HG03565 (cell line): ENCODE measurements at regions not wholly inside any gene's neighbourhood (a gene's known extent, or its start where the extent isn't known, plus 50 kb on each side); places are given as distances from the start of the nearest gene placed in this dataset.
"Not testable (repeated sequence)": the region's sequence is repeated elsewhere in the genome, so short reads cannot be mapped to it uniquely, and the experiment has no call there.

ENCODE experiments used
- ATAC-seq: cut with Tn5 transposase; IDR thresholded peaks from one replicate; pipeline ENCODE4 v1.9.1; 2021; ENCODE audit warnings: mild to moderate bottlenecking, moderate library complexity; ENCODE audit not compliant: unreplicated experiment

DNA sequence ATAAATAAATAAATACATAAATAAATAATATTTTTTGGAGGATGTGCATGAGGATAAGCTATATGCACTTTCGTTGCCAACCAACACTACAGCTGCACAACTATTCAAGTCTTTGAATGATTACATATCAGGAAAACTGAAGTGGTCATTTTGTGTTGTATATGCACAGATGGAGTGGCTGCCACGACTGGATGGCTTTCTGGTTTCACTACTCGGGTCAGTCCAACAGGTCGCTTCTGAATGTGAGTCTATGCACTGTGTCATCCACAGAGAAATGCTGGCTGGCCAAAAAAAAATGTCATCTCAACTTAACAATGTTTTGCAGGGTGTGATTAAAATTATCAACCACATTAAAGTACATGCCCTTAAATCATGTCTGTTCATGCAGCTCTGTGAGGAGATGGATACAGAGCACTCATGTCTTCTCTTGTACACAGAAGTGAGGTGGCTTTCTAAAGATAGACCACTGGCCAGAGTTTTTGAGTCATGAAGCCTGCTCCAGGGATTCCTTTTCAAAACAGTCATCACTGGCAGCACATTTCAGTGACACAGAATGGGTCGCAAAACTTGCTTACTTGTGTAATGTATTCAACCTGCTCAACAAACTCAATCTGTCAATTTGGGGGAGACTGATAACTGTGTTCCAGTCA, 589.8 kb upstream of the CYLC2 start:
- ATAC-seq, result no peak

DNA sequence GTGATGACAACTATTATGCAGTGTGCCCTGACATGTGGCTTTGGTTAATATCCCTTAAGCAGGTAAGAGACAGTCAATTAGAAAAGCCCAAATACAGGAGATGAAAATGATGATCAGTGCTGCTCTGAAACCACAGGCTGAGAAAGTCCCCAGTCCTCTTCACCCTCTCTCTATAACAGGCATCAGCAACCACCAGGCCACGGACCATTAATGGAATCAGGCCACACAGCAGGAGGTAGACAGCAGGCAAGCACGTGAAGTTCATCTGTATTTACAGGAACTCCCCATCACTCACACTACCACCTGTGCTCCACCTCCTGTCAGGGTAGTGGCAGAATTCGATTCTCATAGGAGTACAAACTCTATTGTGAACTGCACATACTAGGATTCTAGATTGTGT, 591.6 kb upstream of the CYLC2 start:
- ATAC-seq, result no peak

DNA sequence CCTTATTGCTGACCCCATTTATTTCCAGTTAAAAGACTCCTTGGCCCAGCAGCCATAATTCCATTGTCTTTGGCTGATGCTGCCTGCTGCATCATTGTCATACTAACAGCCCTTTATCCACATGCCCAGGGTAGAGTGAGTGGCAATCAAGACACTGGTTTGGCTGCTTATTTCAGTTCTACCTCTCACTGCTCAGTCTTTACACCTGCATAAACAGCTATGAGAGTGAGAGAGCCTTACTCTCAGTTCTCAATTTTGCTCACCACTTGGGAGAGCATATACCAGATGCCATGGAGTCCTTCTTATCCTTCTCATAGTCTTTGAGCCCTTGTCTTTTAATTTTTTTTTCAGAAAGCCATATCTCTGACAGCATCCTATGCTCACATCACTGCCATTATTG, 596.9 kb upstream of the CYLC2 start:
- ATAC-seq, result no peak

DNA sequence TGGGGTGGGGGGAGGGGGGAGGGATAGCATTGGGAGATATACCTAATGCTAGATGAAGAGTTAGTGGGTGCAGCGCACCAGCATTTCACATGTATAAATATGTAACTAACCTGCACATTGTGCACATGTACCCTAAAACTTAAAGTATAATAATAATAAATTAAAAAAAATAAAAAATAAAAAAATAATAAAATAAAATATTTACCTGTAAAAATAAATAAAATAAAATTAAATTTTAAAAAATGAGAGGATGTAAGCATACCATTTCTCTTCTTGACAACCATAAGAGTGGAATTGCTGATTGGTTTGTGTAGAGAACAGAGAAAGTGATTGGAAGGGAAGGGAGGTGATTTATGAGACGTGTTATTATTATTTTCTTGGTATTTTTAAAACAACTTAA, 609.5 kb upstream of the CYLC2 start:
- not testable (repeated sequence) for ATAC-seq

DNA sequence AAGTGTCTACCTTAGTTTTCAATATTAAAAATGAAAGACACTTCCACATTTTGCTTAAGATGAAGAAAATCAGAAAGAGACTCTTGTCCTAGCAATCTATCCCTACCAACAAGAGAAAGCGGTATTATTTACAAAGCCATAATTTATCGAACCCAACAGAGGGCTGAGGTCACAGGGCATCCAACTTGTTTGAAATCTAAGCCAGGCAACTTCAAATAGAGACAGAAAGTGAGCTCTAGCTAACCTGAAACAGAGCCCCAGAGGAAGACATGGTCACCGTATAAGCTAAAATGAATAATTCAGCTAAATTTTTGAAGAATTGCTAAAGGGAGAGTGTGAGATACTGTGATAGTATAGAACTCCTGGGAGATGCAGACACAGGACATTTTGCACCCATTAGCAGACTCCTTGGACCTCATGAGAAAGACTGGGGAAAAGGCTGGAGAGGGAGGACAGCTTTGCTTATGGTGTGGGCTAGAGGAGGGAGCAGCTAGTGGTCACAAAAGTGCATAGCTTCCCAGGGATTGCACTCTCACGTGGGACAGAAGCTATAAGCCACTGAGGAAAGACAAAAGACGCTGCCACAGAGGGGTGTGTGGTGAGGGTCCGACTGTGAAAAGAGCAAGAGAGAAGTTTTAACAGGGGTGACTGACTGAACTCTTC, 624.2 kb upstream of the GRIN3A start:
- no peak for ATAC-seq

DNA sequence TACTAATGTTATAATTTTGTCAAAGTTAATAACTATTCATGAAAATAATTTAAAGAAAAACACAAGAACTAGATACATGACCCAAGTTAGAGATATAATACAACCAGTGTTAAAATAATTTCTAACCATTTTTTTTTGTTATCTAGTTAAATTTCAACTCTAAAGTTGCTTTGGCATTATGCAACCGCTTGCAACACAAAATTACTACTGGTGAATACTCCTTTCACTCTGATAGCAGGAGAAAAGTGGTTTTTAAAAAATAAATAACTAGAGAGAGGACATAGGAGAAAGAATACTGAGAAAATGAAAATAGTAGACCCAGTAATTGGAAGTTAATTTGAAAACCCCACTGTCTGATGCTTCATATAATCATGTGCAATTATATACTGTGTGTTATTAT, 622.4 kb upstream of the GRIN3A start:
- no peak for ATAC-seq

DNA sequence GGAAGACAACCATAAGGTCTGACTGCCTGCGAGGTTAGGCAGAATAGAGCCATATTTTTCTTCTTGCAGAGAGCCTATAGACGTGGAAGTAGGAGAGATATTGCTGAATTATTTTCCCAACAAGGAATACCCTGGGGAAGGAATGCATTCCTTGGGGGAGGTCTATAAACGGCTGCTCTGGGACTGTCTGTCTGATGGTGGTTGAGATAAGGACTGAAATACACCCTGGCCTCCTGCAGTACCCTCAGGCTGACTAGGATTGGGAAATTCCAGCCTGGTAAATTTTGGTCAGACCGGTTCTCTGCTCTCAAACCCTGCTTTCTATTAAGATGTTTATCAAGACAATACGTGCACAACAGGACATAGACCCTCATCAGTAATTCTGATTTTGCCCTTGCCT, 617.5 kb upstream of the GRIN3A start:
- no peak for ATAC-seq

DNA sequence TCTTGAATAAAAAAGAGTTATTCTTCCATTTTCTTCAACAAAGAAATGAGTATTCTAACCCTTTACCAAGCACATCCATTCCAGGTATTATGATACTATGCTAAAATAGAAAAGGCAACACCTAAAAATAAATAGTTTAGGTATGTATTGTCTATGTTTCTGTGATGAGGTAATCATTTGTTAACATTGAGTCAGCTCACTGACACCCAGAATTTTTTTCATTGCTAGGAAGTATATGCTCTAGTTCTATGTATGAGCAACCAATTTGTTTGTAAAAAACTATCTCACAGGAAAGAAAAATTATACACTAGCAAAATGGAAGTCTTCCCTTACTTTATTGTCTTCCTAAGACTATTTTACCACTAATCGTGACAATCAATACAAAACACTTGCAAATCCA, 615.6 kb upstream of the GRIN3A start:
- ATAC-seq, result no peak

DNA sequence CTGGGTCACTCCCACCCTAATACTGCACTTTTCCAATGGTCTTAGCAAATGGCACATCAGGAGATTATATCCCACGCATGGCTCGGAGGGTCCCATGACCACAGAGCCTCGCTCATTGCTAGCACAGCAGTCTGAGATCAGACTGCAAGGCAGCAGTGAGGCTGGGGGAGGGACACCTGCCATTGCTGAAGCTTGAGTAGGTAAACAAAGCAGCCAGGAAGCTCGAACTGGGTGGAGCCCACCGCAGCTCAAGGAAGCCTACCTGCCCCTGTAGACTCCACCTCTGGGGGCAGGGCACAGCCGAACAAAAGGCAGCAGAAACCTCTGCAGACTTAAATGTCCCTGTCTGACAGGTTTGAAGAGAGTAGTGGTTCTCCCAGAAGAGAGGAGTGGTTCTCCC, 599.0 kb upstream of the GRIN3A start:
- not testable (repeated sequence) for ATAC-seq

DNA sequence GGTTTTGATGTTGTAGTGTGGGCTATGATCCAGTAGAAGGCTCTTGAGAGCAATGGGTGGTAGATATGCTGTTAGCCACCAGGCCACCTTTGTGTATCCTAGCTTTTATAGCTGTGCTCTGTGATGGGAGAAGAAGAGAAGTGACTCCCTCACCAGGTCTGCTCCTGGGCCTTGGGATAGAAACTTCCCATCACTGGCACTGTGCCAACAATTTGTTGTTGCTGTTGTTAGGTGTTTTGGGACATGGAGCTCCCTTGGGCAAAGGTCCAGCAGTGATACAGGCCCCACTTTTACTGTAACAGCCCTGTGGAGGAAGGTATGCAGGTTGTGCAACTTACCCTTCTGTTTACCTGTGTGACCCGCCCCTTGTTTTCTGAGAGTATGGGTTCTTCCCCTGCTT, 570.9 kb upstream of the GRIN3A start:
- no peak for ATAC-seq

DNA sequence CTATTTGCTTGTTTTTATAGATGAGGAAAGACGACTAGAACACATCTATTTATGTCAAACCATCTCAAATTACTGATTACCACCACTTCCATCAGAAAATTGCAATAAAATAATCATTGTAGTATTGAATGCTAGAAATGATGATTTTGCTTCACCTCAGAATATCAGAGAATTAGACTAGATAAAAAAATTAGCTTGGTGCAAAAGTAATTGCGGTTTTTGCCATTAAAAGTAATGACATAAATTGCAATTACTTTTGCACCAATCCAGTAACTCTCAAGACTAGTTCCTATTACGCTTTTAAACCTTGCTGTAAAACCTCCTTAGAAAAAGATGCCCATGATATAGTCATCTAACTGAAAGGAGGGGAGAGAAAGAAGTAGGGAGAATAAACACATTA, 556.7 kb upstream of the GRIN3A start:
- no peak for ATAC-seq

DNA sequence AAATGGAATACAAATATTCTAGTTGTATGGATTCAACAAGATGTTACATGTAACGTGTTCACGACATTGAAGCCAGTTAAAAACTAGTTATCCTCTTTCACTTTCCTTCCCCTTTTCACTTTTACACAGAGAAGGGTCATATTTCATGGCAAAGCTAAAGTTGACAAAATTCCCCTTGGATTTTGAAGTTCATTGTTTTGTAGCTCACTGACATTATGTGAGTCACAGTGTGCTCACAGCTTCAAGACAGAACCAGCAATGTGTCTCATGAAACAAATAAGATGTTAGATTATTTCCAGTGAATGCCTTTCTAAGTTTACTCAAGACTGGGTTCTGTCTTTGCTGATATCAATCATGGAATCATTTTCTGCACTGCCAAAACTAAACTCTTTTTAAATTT, 535.5 kb upstream of the GRIN3A start:
- ATAC-seq, result no peak

DNA sequence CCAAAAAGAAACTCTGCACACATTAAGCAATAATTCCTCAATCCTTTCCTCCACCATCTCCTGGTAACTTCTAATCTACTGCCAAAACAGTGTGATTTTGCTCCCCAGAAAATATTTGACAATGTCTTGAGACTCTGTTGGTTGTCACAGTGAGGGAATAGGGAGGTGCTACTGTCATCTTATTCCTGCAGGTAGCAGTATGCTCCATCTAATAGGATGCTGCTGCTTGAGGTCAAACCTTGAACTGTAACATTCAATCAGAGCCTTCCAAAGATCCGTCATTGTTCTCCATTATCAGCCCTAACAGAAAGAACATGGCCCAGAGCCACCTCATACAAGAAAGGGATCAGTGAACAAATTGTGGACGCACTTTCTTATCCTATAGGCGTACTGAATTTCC, 514.7 kb upstream of the GRIN3A start:
- ATAC-seq, result no peak

DNA sequence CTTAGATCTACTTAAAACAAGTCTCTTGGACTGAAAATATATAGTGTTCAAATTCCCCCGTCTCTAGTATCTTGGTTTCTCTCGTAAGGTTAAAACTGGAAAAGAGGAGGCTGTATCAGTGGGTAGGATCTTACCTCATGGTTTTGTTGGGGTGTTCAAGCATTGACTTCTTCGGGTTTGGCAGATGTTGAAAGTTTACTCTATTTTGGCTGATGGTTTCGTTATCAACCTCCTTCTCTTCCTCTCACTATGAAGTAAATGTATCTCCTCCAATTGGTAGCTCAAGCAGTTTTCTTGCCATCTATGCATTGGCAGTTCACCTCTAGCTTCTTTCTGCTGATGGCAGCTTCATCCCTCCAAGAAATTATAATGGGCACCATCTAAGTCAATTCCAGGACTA, 506.5 kb upstream of the GRIN3A start:
- ATAC-seq, result no peak

DNA sequence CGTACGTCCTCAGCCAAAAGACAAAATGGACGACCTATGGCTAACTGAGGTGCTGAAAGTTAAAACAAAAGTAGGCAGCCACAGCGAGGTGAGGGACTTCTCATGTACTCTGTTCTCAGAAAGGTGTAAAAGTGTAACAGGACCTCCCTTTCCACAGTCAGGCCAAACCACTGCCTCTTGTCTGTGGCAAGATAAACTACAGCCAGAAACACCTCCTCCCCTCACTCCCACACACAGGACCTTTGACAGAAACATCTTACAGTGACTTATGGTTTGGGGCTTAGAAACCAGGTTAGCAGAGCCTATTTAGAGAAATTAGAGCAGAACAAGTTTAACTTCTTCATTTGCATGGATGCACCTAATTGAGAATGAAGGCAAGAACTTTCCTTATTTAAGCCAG, 499.1 kb upstream of the GRIN3A start:
- no peak for ATAC-seq

DNA sequence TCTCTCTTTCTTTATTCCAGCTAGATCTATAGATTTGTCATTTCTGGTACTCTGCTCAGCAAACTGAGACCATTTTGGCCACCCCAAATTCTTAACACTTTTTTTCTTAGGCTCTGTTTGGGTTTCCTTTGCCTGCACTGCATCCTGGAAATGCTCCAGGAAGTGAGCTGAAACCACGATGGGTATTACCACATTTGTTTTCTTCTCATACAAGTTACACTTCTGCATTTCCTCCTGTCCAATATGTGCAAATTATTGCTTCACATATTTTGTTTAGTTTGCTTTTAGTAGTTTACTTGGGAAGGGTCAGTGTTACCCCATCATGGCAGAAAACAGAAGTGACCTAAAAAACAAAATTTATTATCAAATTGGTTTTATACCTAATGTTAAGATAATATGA, 498.6 kb upstream of the GRIN3A start:
- no peak for ATAC-seq

DNA sequence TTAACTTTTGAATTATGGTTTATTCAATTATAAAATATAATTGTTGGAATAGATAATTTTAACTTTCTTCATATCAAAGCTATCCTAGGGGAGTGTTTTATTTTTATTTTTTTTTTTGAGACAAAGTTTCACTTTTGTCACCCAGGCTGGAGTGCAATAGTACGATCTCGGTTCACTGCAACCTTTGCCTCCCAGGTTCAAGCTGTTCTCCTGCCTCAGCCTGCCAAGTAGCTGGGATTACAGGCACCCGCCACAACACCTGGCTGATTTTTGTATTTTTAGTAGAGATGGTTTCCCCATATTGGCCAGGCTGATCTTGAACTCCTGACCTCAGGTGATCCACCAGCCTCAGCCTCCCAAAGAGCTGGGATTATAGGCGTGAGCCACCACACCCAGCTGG, 489.0 kb upstream of the GRIN3A start:
- not testable (repeated sequence) for ATAC-seq

DNA sequence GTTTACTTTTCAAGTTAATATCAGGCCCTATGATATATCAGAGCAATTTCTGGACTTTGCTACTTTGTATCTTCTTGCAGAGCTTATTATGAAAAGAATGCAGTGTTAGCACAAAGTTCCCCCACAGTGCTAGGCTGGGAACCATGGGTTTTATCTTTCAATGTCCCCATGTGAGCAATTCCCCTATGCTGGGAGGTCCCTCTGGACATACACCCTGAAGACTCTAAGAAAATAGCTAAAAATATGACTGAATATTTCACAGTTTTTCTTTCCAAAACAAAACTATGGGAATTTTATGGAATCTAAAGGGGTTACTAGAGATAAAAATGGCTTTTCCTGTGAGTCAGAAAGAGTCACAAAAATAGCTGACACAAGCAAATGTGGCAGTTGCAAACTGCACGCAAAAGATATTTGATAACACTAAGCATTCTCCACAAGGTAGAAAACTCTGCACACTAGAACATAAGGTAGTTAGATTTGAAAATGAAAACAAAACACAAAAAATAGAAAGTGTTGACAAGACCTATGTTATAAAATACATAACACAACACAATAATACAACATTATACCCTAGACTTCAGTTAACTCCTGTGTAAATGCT, 487.5 kb upstream of the GRIN3A start:
- ATAC-seq, result no peak

DNA sequence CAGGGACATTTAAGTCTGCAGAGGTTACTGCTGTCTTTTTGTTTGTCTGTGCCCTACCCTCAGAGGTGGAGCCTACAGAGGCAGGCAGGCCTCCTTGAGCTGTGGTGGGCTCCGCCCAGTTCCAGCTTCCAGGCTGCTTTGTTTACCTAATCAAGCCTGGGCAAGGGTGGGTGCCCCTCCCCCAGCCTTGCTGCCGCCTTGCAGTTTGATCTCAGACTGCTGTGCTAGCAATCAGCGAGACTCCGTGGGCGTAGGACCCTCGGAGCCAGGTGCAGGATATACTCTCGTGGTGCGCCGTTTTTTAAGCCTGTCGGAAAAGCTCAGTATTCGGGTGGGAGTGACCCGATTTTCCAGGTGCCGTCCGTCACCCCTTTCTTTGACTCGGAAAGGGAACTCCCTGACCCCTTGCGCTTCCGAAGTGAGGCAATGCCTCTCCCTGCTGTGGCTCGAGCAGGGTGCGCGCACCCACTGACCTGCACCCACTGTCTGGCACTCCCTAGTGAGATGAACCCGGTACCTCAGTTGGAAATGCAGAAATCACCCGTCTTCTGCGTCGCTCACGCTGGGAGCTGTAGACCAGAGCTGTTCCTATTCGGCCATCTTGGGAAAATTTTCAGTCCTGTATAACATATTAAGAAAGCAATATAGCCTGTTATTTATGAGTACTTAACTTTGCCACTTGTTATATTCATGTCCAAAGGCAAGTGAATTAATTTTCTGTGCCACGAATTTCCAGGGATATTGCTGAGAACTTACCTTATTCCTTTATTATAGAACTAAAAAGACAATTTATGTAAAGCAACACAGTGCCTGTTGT, 485.1 kb upstream of the GRIN3A start:
- not testable (repeated sequence) for ATAC-seq

DNA sequence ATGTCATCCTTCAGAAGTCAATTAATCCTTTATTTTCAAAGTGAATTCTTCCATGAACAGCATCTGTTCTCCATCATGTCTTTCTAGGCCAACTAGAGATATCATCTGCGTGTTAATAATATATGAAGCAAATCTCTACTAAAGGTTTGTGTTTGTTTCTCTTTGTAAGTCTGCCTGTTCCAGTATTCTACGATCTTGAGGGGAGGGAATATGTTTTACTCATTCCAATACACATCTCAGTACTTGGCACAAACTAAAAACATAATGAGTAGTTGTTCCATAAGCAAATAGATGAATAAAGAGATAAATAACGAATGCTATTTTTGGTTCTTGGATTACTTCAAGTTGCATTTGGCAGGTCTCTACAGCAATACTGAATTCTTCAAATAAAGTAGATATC, 470.7 kb upstream of the GRIN3A start:
- ATAC-seq, result no peak

DNA sequence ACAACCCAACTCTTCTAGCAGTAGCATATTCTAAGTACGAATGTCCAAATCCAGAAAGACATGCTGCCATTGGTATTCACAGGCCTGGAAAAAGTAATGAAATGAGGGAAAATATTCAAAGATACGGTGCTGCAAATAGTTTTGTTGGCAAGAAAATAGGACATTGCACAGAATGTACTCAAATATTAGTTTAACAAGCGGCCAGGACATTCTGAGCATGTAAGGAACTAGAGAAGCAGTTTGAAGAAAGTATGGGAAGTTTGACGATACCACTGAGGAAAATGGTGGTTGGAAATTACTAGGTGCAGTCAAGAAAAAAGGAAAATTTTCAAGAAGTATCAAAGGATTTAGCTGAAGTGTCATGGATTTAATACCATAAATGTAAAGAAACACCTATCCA, 468.0 kb upstream of the GRIN3A start:
- ATAC-seq, result no peak

DNA sequence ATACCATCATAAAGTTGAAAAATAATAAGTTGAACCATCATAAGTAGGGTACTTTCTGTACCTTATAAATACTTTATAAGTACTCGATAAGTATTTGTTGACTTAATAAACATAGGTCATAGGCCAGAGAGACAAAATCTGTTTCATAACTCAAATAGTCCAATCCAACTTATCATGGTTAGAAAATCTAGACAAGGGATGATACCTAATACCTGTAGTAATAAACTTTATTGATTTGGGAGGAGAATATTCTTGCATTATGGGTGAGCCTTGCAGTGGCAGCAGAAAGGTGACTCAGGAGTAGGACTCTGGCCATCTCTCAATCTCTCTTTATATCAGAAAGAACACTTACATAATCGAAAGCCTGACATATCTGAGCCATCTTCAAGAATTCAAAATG, 466.8 kb upstream of the GRIN3A start:
- no peak for ATAC-seq
